H1 (cell line): ENCODE measurements at regions not wholly inside any gene's neighbourhood (a gene's known extent, or its start where the extent isn't known, plus 50 kb on each side); places are given as distances from the start of the nearest gene placed in this dataset.
A peak's percentile ranks its signal among the peaks of the same experiment; 100 is the strongest.

Experiments used
- CTCF ChIA-PET: fragments of 300-600 bp; sonication (Branson Sonifier 250); formaldehyde crosslinking; loops from one replicate; lab custom pipeline; 2021; ENCODE audit not compliant: partially characterized antibody; lab: Charles Lee
- POLR2A ChIA-PET: fragments of 300-600 bp; sonication (Branson Sonifier 250); formaldehyde crosslinking; loops from one replicate; lab custom pipeline; 2021; ENCODE audit warnings: inconsistent platforms; ENCODE audit not compliant: partially characterized antibody; lab: Charles Lee
- DNase-seq, 2 experiments: peaks; one replicate each; pipeline versions ENCODE4 v3.0.0 to v3.0.0-alpha.2; 2010 to 2022; ENCODE audit warnings: low spot score in 2 of 2, low read depth in 1 of 2, mixed read lengths in 1 of 2
- FAIRE-seq: peaks from 2 replicates; lab custom pipeline; 2011; peaks lifted over from hg19 to GRCh38; lab: Jason Lieb, UNC
- H2AFZ ChIP-seq: 2 replicates; pipeline ENCODE4 v1.8.1; 2012; ENCODE audit warnings: low read length, inconsistent platforms
- H2AK5ac ChIP-seq: 2 replicates; pipeline ENCODE4 v1.6.1; 2013; ENCODE audit warnings: low read depth, low read length
- H2BK120ac ChIP-seq: replicated peaks from 2 replicates; pipeline ENCODE3; 2013; ENCODE audit warnings: low read depth, low read length, inconsistent platforms
- H2BK12ac ChIP-seq: 2 replicates; pipeline ENCODE4 v1.6.1; 2013; ENCODE audit warnings: low read depth, low read length
- H2BK15ac ChIP-seq: 2 replicates; pipeline ENCODE4 v1.6.1; 2013; ENCODE audit warnings: low read length
- H2BK20ac ChIP-seq: 2 replicates; pipeline ENCODE4 v1.6.1; 2013; ENCODE audit warnings: low read length
- H2BK5ac ChIP-seq: 2 replicates; pipeline ENCODE4 v1.6.1; 2013; ENCODE audit warnings: low read depth, low read length
- H3K14ac ChIP-seq: 2 replicates; pipeline ENCODE4 v1.6.1; 2013; ENCODE audit warnings: inconsistent platforms; ENCODE audit not compliant: insufficient read length
- H3K18ac ChIP-seq: 2 replicates; pipeline ENCODE4 v1.6.1; 2013; ENCODE audit warnings: low read length; ENCODE audit errors: extremely low read depth
- H3K23ac ChIP-seq: 2 replicates; pipeline ENCODE4 v1.6.1; 2013; ENCODE audit warnings: inconsistent platforms; ENCODE audit not compliant: insufficient read length
- H3K23me2 ChIP-seq: 2 replicates; pipeline ENCODE4 v1.6.1; 2013; ENCODE audit warnings: low read depth, low read length
- H3K27ac ChIP-seq: 2 replicates; pipeline ENCODE4 v1.6.1; 2011; ENCODE audit warnings: low read depth, low read length, inconsistent platforms
- H3K27me3 ChIP-seq, 4 experiments: replicated peaks in 1 of 4; 1 replicate in 1 of 4; 2 replicates in 3 of 4; pipeline versions ENCODE4 v1.6.1 to v1.8.1; 2011 to 2013; ENCODE audit warnings: low read length in 3 of 4, mild to moderate bottlenecking in 3 of 4, inconsistent platforms in 2 of 4, mixed read lengths in 2 of 4, moderate library complexity in 1 of 4; ENCODE audit not compliant: control insufficient read depth in 3 of 4, insufficient read depth in 3 of 4; ENCODE audit errors: extremely low read depth in 1 of 4
- H3K36me3 ChIP-seq, 4 experiments: 2 replicates each; pipeline versions ENCODE4 v1.6.1 to v1.8.1; 2011 to 2013; ENCODE audit warnings: mild to moderate bottlenecking in 4 of 4, low read length in 3 of 4, moderate library complexity in 2 of 4, control low read depth in 1 of 4, inconsistent platforms in 1 of 4; ENCODE audit not compliant: insufficient read depth in 4 of 4, control insufficient read depth in 2 of 4
- H3K4ac ChIP-seq: replicated peaks from 2 replicates; pipeline ENCODE3; 2013; ENCODE audit warnings: low read length, low read depth, mixed read lengths, inconsistent platforms; ENCODE audit not compliant: insufficient read length
- H3K4me1 ChIP-seq, 4 experiments: replicated peaks in 1 of 4; 1 replicate in 1 of 4; 2 replicates in 3 of 4; pipeline versions ENCODE4 v1.6.1 to v1.8.1; 2011 to 2013; ENCODE audit warnings: low read length in 3 of 4, inconsistent platforms in 2 of 4, mixed read lengths in 1 of 4; ENCODE audit not compliant: insufficient read depth in 4 of 4, control insufficient read depth in 3 of 4
- H3K4me2 ChIP-seq, 2 experiments: 2 replicates each; pipeline versions ENCODE4 v1.6.1 to v1.8.1; 2011 to 2013; ENCODE audit warnings: low read depth in 2 of 2, low read length in 2 of 2, control low read depth in 1 of 2, inconsistent platforms in 1 of 2, mild to moderate bottlenecking in 1 of 2; ENCODE audit not compliant: insufficient read depth in 1 of 2
- H3K4me3 ChIP-seq, 4 experiments: fragments of 200-600, 300-600 bp in 1 of 4; sonication (generic), shearing (Covaris generic), sonication (Bioruptor Twin) in 1 of 4; 2 replicates each; pipeline versions ENCODE4 v1.5.1 to v1.8.1; 2011 to 2016; ENCODE audit warnings: low read length in 4 of 4, low read depth in 3 of 4, control low read depth in 2 of 4, inconsistent platforms in 2 of 4, mild to moderate bottlenecking in 2 of 4, mixed read lengths in 1 of 4, moderate library complexity in 1 of 4; ENCODE audit not compliant: insufficient read depth in 2 of 4; ENCODE audit errors: extremely low read depth in 1 of 4
- H3K56ac ChIP-seq: replicated peaks from 2 replicates; pipeline ENCODE3; 2013; ENCODE audit warnings: low read depth, mild to moderate bottlenecking, mixed read lengths, low read length, inconsistent platforms; ENCODE audit not compliant: insufficient read length
- H3K79me1 ChIP-seq: 2 replicates; pipeline ENCODE4 v1.6.1; 2013; ENCODE audit warnings: low read depth, low read length, control low read depth
- H3K79me2 ChIP-seq, 2 experiments: 2 replicates each; pipeline versions ENCODE4 v1.6.1 to v1.8.1; 2012 to 2013; ENCODE audit warnings: low read length in 2 of 2, mild to moderate bottlenecking in 2 of 2, inconsistent platforms in 1 of 2; ENCODE audit not compliant: insufficient read depth in 2 of 2, control insufficient read depth in 1 of 2
- H3K9ac ChIP-seq, 4 experiments: replicated peaks in 1 of 4; 1 replicate in 1 of 4; 2 replicates in 3 of 4; pipeline versions ENCODE4 v1.6.1 to v1.8.1; 2011 to 2013; ENCODE audit warnings: low read depth in 3 of 4, low read length in 3 of 4, control low read depth in 2 of 4, mild to moderate bottlenecking in 2 of 4, moderate library complexity in 2 of 4, inconsistent platforms in 1 of 4; ENCODE audit errors: extremely low read depth in 1 of 4
- H3K9me3 ChIP-seq, 2 experiments: 2 replicates each; pipeline versions ENCODE4 v1.6.1 to v1.8.1; 2012 to 2013; ENCODE audit warnings: mild to moderate bottlenecking in 2 of 2, moderate library complexity in 2 of 2, control low read depth in 1 of 2, inconsistent platforms in 1 of 2, low read depth in 1 of 2, low read length in 1 of 2, mixed read lengths in 1 of 2; ENCODE audit not compliant: insufficient read depth in 2 of 2
- H4K20me1 ChIP-seq, 2 experiments: replicated peaks in 1 of 2; 2 replicates each; pipeline versions ENCODE3 to v1.8.1; 2011 to 2013; ENCODE audit warnings: inconsistent platforms in 2 of 2, low read length in 2 of 2, mild to moderate bottlenecking in 1 of 2; ENCODE audit not compliant: insufficient read depth in 2 of 2, control insufficient read depth in 1 of 2
- H4K5ac ChIP-seq: 2 replicates; pipeline ENCODE4 v1.6.1; 2013; ENCODE audit warnings: low read length, low read depth, mixed read lengths, inconsistent platforms; ENCODE audit not compliant: insufficient read length
- H4K8ac ChIP-seq: 2 replicates; pipeline ENCODE4 v1.8.0; 2013; ENCODE audit warnings: mild to moderate bottlenecking, moderate library complexity, low read length, inconsistent platforms; ENCODE audit not compliant: insufficient read depth; ENCODE audit errors: extremely low read depth
- H4K91ac ChIP-seq: replicated peaks from 2 replicates; pipeline ENCODE3; 2013; ENCODE audit warnings: low read length, mixed read lengths, inconsistent platforms; ENCODE audit not compliant: insufficient read length
- BCL11A ChIP-seq, 2 experiments: IDR thresholded peaks; one replicate each; pipeline ENCODE4 v1.6.1; 2011; ENCODE audit warnings: low read depth in 2 of 2, low read length in 2 of 2, mild to moderate bottlenecking in 2 of 2
- CREB1 ChIP-seq: IDR thresholded peaks from 2 replicates; pipeline ENCODE4 v1.6.1; 2012; ENCODE audit warnings: inconsistent platforms
- EP300 ChIP-seq, 2 experiments: IDR thresholded peaks; 1 replicate in 1 of 2; 2 replicates in 1 of 2; pipeline ENCODE4 v1.6.1; 2011 to 2012; ENCODE audit warnings: low read depth in 2 of 2, low read length in 2 of 2, mild to moderate bottlenecking in 2 of 2, borderline replicate concordance in 1 of 2, inconsistent platforms in 1 of 2, moderate library complexity in 1 of 2
- FOSL1 ChIP-seq: IDR thresholded peaks from 2 replicates; pipeline ENCODE4 v1.6.1; 2011; ENCODE audit warnings: mild to moderate bottlenecking, low read depth, low read length, moderate library complexity; ENCODE audit not compliant: insufficient read depth
- KDM5A ChIP-seq: fragments of 200-600 bp; IDR thresholded peaks from 2 replicates; pipeline ENCODE4 v1.7.1; 2012; ENCODE audit warnings: mild to moderate bottlenecking, low read length, inconsistent platforms, mixed read lengths
- RFX5 ChIP-seq: IDR thresholded peaks from 2 replicates; pipeline ENCODE4 v1.6.1; 2011; ENCODE audit warnings: low read depth, low read length, improper control_type of control experiment, borderline replicate concordance
- SP4 ChIP-seq: IDR thresholded peaks from 2 replicates; pipeline ENCODE4 v1.6.1; 2012; ENCODE audit warnings: low read length, inconsistent platforms
- TAF1 ChIP-seq: IDR thresholded peaks from 2 replicates; pipeline ENCODE4 v1.6.1; 2011; ENCODE audit warnings: mild to moderate bottlenecking, low read depth, low read length
- WGBS, 2 experiments: shearing (Covaris generic) in 1 of 2; methylation state at CpG; one replicate each; pipeline versions ENCODE4 v1.1.6 to v1.1.7; 2013 to 2015; ENCODE audit warnings: low lambda C conversion rate in 2 of 2, mixed read lengths in 2 of 2, inconsistent platforms in 1 of 2, low coverage in 1 of 2, missing lambda C conversion rate in 1 of 2; ENCODE audit not compliant: insufficient replicate concordance in 2 of 2, insufficient coverage in 1 of 2, insufficient read length in 1 of 2; ENCODE audit errors: extremely low coverage in 1 of 2, missing lambda C conversion rate in 1 of 2; 5-methylcytosine and 5-hydroxymethylcytosine counted together
- TF ChIP-seq, protein P1 (sequence below): IDR thresholded peaks from 2 replicates; pipeline ENCODE4 v1.6.1; 2011; ENCODE audit warnings: low read depth, mild to moderate bottlenecking, low read length; ENCODE audit not compliant: insufficient read depth

DNA sequence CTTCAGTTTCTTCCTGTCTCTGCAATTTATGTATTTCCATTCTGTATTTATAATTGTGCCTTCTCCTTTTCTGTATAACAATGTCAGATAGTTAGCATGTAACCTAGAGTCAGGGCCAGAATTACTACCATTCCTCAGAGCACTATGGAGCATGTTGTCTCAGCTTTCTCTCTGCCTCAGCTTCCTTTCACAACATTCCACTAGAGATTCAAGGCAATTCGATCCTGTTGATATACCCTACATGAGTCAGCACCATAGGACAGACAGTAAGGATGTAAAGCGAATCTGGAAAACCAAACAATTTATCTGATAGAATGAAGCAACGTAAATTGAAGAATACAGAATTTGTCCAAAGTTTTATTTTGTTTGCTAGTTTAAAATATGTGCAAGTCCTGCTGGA lies 728.3 kb upstream of the SEMA6A start:
- no peaks in the 10 kb centered on the region for H3K79me1 ChIP-seq
- no peak overlapping the region for H2BK20ac ChIP-seq
- H3K23me2 ChIP-seq: no peaks in the 10 kb centered on the region
- 0 out of 2 replicates have a peak overlapping the region, but pooled peaks have one; percentile 8 for H2AFZ ChIP-seq
- no peak overlapping the region for H3K23ac ChIP-seq
- H3K9ac ChIP-seq: no peak overlapping the region
- POLR2A ChIA-PET: interaction anchor here (0.6 kb wide), 1 partner anchor 15 kb away, joined by 3 read pairs; no protein-coding TSS in a partner anchor
- no peaks in the 10 kb centered on the region for H3K36me3 ChIP-seq
- no peak overlapping the region for H2BK120ac ChIP-seq
- H4K91ac ChIP-seq: no peak overlapping the region
- CTCF ChIA-PET: no interaction called here
- H3K79me2 ChIP-seq: no peaks in the 10 kb centered on the region
- no peak for DNase-seq
- H3K9me3 ChIP-seq: peaks cover 0 to 3% of the 10 kb centered on the region in 2 experiments; a peak in 1 of 4 replicates
- H3K27me3 ChIP-seq: peaks cover 0 to 1% (median 0%) of the 10 kb centered on the region in 4 experiments; a peak in 1 of 7 replicates
- TF ChIP-seq TAF1: no peak
- TF ChIP-seq EP300 (IDR thresholded peaks at IDR 0.05; ENCODE audit: borderline replicate concordance in 1 of 2, low read depth in 2 of 2, low read length in 2 of 2): no peak
- TF ChIP-seq RFX5: no peak
- no peak for TF ChIP-seq FOSL1
- TF ChIP-seq KDM5A: no peak
- TF ChIP-seq CREB1: no peak
- TF ChIP-seq, protein P1, sequence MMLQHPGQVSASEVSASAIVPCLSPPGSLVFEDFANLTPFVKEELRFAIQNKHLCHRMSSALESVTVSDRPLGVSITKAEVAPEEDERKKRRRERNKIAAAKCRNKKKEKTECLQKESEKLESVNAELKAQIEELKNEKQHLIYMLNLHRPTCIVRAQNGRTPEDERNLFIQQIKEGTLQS: no peak
- TF ChIP-seq SP4: no peak
- TF ChIP-seq BCL11A (IDR thresholded peaks at IDR 0.05; ENCODE audit: low read depth in 2 of 2, low read length in 2 of 2): no peak
- TF ChIP-seq, all 59 proteins: peak for 0
- Histone ChIP-seq H3K56ac (no peak overlapping the region), H4K20me1 (no peaks in the 10 kb centered on the region), H3K4me3 (no peak overlapping the region), H4K8ac (no peak overlapping the region), H4K5ac (no peak overlapping the region), H2AK5ac (no peak overlapping the region), H3K4ac (no peak overlapping the region), H3K4me2 (no peak overlapping the region), H3K27ac (no peak overlapping the region), H3K18ac (no peak overlapping the region), H2BK5ac (no peak overlapping the region), H2BK15ac (no peak overlapping the region), H3K14ac (no peak overlapping the region), H3K4me1 (no peaks in the 10 kb centered on the region), H2BK12ac (no peak overlapping the region)
- WGBS, 2 experiments: 89% methylated on average over 3 of the region's 3 CpGs; no CpG with 5 or more reads in 1 of the 2 experiments
- peak; percentile 36 for FAIRE-seq
